MM.1S (cell line): ENCODE measurements at regions not wholly inside any gene's neighbourhood (a gene's known extent, or its start where the extent isn't known, plus 50 kb on each side); places are given as distances from the start of the nearest gene placed in this dataset.

Experiments
- DNase-seq: peaks from one replicate; pipeline ENCODE4 v3.0.0-alpha.2; 2015
- H2AFZ ChIP-seq: fragments of 300-600 bp; sonication (generic); 2 replicates; pipeline ENCODE4 v1.6.0; 2016; ENCODE audit warnings: antibody characterized with exemption, low read length
- H3F3A ChIP-seq: fragments of 300-600 bp; sonication (generic); 2 replicates; pipeline ENCODE4 v1.6.1; 2016; ENCODE audit warnings: mild to moderate bottlenecking, antibody characterized with exemption, low read length, moderate library complexity, mixed read lengths; ENCODE audit not compliant: insufficient read depth
- H3K27ac ChIP-seq: fragments of 300-600 bp; sonication (generic); 2 replicates; pipeline ENCODE4 v1.5.1; 2016; ENCODE audit warnings: mild to moderate bottlenecking, low read length
- H3K27me3 ChIP-seq: fragments of 300-600 bp; sonication (generic); replicated peaks from 2 replicates; pipeline ENCODE4 v1.6.0; 2016; ENCODE audit warnings: low read length; ENCODE audit not compliant: insufficient read depth
- H3K36me3 ChIP-seq: fragments of 300-600 bp; sonication (generic); replicated peaks from 2 replicates; pipeline ENCODE4 v1.6.1; 2016; ENCODE audit warnings: mild to moderate bottlenecking, low read length, mixed read lengths; ENCODE audit not compliant: insufficient read depth
- H3K4me1 ChIP-seq: fragments of 300-600 bp; sonication (generic); 2 replicates; pipeline ENCODE4 v1.6.1; 2016; ENCODE audit warnings: low read length, mixed read lengths
- H3K4me2 ChIP-seq: fragments of 300-600 bp; sonication (generic); 2 replicates; pipeline ENCODE4 v1.6.0; 2016; ENCODE audit warnings: low read depth, low read length
- H3K4me3 ChIP-seq: fragments of 300-600 bp; sonication (generic); 2 replicates; pipeline ENCODE4 v1.5.1; 2016; ENCODE audit warnings: low read length, mixed read lengths
- H3K79me2 ChIP-seq: fragments of 300-600 bp; sonication (generic); 2 replicates; pipeline ENCODE4 v1.6.1; 2016; ENCODE audit warnings: mixed run types, low read length, mixed read lengths
- H3K9ac ChIP-seq: fragments of 300-600 bp; sonication (generic); 2 replicates; pipeline ENCODE4 v1.6.1; 2016; ENCODE audit warnings: low read length, mixed read lengths
- H3K9me2 ChIP-seq: fragments of 300-600 bp; sonication (generic); replicated peaks from 2 replicates; pipeline ENCODE4 v1.6.1; 2016; ENCODE audit warnings: mild to moderate bottlenecking, low read length, mixed read lengths; ENCODE audit not compliant: insufficient read depth
- H3K9me3 ChIP-seq: fragments of 300-600 bp; sonication (generic); replicated peaks from 2 replicates; pipeline ENCODE4 v1.6.1; 2016; ENCODE audit warnings: mild to moderate bottlenecking, low read length, mixed read lengths; ENCODE audit not compliant: insufficient read depth
- H4K20me1 ChIP-seq: fragments of 300-600 bp; sonication (generic); 2 replicates; pipeline ENCODE4 v1.6.1; 2016; ENCODE audit warnings: mild to moderate bottlenecking, low read length, moderate library complexity, mixed read lengths; ENCODE audit not compliant: insufficient read depth
- CTCF ChIP-seq: fragments of 300-600 bp; sonication (generic); IDR thresholded peaks from 2 replicates; pipeline ENCODE4 v1.5.1; 2016; ENCODE audit warnings: antibody characterized with exemption, low read length, mixed read lengths
- EZH2 ChIP-seq: fragments of 300-600 bp; sonication (generic); optimal IDR thresholded peaks from 2 replicates; pipeline ENCODE3; 2017; ENCODE audit warnings: low read depth, mild to moderate bottlenecking, antibody characterized with exemption, low read length, mixed read lengths
- EZH2phosphoT487 ChIP-seq: fragments of 300-600 bp; sonication (generic); IDR thresholded peaks from 2 replicates; pipeline ENCODE4 v1.6.1; 2018; ENCODE audit warnings: antibody characterized with exemption, low read length

- no peak overlapping the region for H2AFZ ChIP-seq
- TF ChIP-seq CTCF = no peak
- TF ChIP-seq EZH2phosphoT487 = no peak
- TF ChIP-seq EZH2 = no peak
- H3K27me3 ChIP-seq = no peaks in the 10 kb centered on the region
- no peaks in the 10 kb centered on the region for H3K36me3 ChIP-seq
- DNase-seq = no peak
- H3K9me3 ChIP-seq = no peaks in the 10 kb centered on the region
- H4K20me1 ChIP-seq = no peaks in the 10 kb centered on the region
- no peak overlapping the region for H3K4me3 ChIP-seq
- H3K27ac ChIP-seq = no peak overlapping the region
- H3K9ac ChIP-seq = no peak overlapping the region
- H3F3A ChIP-seq = no peaks in the 10 kb centered on the region
- no peaks in the 10 kb centered on the region for H3K79me2 ChIP-seq
- H3K9me2 ChIP-seq = no peaks in the 10 kb centered on the region
- H3K4me1 ChIP-seq = peaks cover 8% of the 10 kb centered on the region; the same call in 1 of the 2 replicates
- no peak overlapping the region for H3K4me2 ChIP-seq
Observed at GRCh38 chr21:41108668-41109585, 59.0 kb upstream of the BACE2 start.

DNA sequence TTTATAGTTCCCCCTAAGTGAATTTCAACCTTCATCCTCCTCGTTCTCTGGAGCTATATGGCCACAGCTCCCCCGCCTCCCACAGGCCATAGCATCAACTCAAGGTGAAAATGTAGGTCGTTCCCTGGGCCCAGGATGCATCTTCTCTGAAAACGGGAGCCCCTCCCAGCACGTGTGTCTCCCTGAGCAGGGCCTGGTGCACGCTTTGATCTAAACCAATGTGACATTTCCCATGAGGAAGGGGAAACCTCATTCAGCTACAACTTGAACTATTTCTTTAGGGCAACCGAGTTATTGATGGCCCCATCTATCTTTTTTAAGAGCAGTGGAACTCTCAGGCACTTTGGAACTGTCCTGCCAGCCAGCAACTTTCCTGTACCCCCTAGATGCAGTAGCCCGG lies 57.8 kb upstream of the BACE2 start:
- Histone ChIP-seq H4K20me1 (no peaks in the 10 kb centered on the region), H3K79me2 (no peaks in the 10 kb centered on the region), H3K27me3 (no peaks in the 10 kb centered on the region), H3K4me2 (no peak overlapping the region), H3K9ac (no peak overlapping the region), H3K27ac (no peak overlapping the region), H3K9me2 (no peaks in the 10 kb centered on the region), H3K4me3 (no peak overlapping the region), H3K36me3 (no peaks in the 10 kb centered on the region), H3K9me3 (no peaks in the 10 kb centered on the region), H3F3A (no peaks in the 10 kb centered on the region), H3K4me1 (peaks cover 8% of the 10 kb centered on the region; the same call in 1 of the 2 replicates), H2AFZ (no peak overlapping the region)
- TF ChIP-seq CTCF (no peak), EZH2phosphoT487 (no peak), EZH2 (no peak)
- no peak for DNase-seq

DNA sequence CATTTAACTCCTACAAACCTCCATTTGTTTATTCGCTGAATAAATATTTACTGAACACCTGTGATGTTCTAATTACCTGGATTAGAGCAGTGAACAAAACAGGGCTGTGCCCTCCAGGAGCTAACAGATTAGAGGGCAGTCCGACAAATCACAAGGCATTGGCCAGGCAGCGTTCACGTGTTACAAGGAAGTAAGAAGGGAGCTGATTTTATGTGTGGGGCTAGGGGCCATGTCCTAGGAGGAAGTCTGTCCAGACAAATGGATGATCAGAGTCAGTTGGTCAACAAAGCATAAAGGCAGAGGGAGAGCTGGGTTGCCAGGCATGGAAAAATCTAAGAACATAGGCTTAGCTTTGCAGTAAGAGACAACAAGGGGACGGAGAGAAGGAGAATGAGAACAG lies 57.3 kb upstream of the BACE2 start:
- Histone ChIP-seq H3K4me3 (no peak overlapping the region), H3K9me3 (no peaks in the 10 kb centered on the region), H4K20me1 (no peaks in the 10 kb centered on the region), H3K27me3 (no peaks in the 10 kb centered on the region), H3K9ac (no peak overlapping the region), H3K79me2 (no peaks in the 10 kb centered on the region), H3F3A (no peaks in the 10 kb centered on the region), H3K4me2 (no peak overlapping the region), H3K4me1 (peaks cover 8% of the 10 kb centered on the region; the same call in 1 of the 2 replicates), H3K9me2 (no peaks in the 10 kb centered on the region), H3K36me3 (no peaks in the 10 kb centered on the region), H3K27ac (no peak overlapping the region), H2AFZ (no peak overlapping the region)
- TF ChIP-seq CTCF (no peak), EZH2phosphoT487 (no peak), EZH2 (no peak)
- no peak for DNase-seq
